SK-N-SH treated with all-trans-retinoic acid at 6 μM for 48 hours (cell line): ENCODE measurements at regions not wholly inside any gene's neighbourhood (a gene's known extent, or its start where the extent isn't known, plus 50 kb on each side); places are given as distances from the start of the nearest gene placed in this dataset.

Experiments used
- ATAC-seq: fragments of 200-7000 bp; cut with Tn5 transposase; 3 replicates; pipeline ENCODE4 v1.9.1; 2020; ENCODE audit warnings: mild to moderate bottlenecking, moderate library complexity
- ARNTL ChIP-seq: fragments of 450-650 bp; formaldehyde crosslinking; IDR thresholded peaks from 2 replicates; pipeline ENCODE4 v1.5.0; 2020; ENCODE audit warnings: low read depth, mild to moderate bottlenecking, moderate library complexity, borderline replicate concordance
- BACH2 ChIP-seq: fragments of 250-450 bp; sonication (Bioruptor Pico); IDR thresholded peaks from 2 replicates; pipeline ENCODE4 v1.9.0; 2021; ENCODE audit warnings: mild to moderate bottlenecking, borderline replicate concordance
- CSDC2 ChIP-seq: fragments of 250-450 bp; sonication (Bioruptor Pico); IDR thresholded peaks from 2 replicates; pipeline ENCODE4 v1.5.0; 2020; ENCODE audit warnings: mild to moderate bottlenecking, moderate library complexity
- ESRRG ChIP-seq: fragments of 250-450 bp; sonication (Bioruptor Pico); IDR thresholded peaks from 2 replicates; pipeline ENCODE4 v1.6.1; 2021; ENCODE audit warnings: mild to moderate bottlenecking
- GLIS3 ChIP-seq: fragments of 250-450 bp; sonication (Bioruptor Pico); IDR thresholded peaks from 2 replicates; pipeline ENCODE4 v1.5.0; 2020; ENCODE audit warnings: mild to moderate bottlenecking, moderate library complexity
- ISL1 ChIP-seq: fragments of 250-450 bp; sonication (Bioruptor Pico); IDR thresholded peaks from 2 replicates; pipeline ENCODE4 v2.1.2; 2022; ENCODE audit warnings: mild to moderate bottlenecking, moderate library complexity
- OSR1 ChIP-seq: fragments of 250-450 bp; sonication (Bioruptor Pico); IDR thresholded peaks from 2 replicates; pipeline ENCODE4 v1.8.0; 2022; ENCODE audit warnings: moderate library complexity, mild to moderate bottlenecking, inconsistent platforms
- PPARA ChIP-seq: fragments of 250-450 bp; sonication (Bioruptor Pico); IDR thresholded peaks from 2 replicates; pipeline ENCODE4 v1.5.0; 2020; ENCODE audit warnings: mild to moderate bottlenecking, borderline replicate concordance
- RARB ChIP-seq: fragments of 250-450 bp; sonication (Bioruptor Pico); IDR thresholded peaks from 2 replicates; pipeline ENCODE4 v1.8.0; 2021; ENCODE audit warnings: mild to moderate bottlenecking, moderate library complexity
- SNAI2 ChIP-seq: fragments of 250-450 bp; sonication (Bioruptor Pico); IDR thresholded peaks from 2 replicates; pipeline ENCODE4 v1.5.0; 2020; ENCODE audit warnings: mild to moderate bottlenecking, moderate library complexity
- TOX ChIP-seq: fragments of 250-450 bp; sonication (Bioruptor Pico); IDR thresholded peaks from 2 replicates; pipeline ENCODE4 v1.8.0; 2021; ENCODE audit warnings: mild to moderate bottlenecking, moderate library complexity, borderline replicate concordance
- ZC3H10 ChIP-seq: fragments of 250-450 bp; sonication (Bioruptor Pico); IDR thresholded peaks from 2 replicates; pipeline ENCODE4 v1.5.1; 2021; ENCODE audit warnings: mild to moderate bottlenecking, moderate library complexity
- ZFP3 ChIP-seq: fragments of 250-450 bp; sonication (Bioruptor Pico); IDR thresholded peaks from 2 replicates; pipeline ENCODE4 v1.5.0; 2020; ENCODE audit warnings: mild to moderate bottlenecking, moderate library complexity
- ZFP30 ChIP-seq: fragments of 450-650 bp; formaldehyde crosslinking; IDR thresholded peaks from 2 replicates; pipeline ENCODE4 v1.5.0; 2022; ENCODE audit warnings: mild to moderate bottlenecking, moderate library complexity
- ZNF565 ChIP-seq: fragments of 450-650 bp; formaldehyde crosslinking; conservative IDR thresholded peaks from 2 replicates; pipeline ENCODE4 v1.5.0; 2020; ENCODE audit warnings: low read depth, mild to moderate bottlenecking, moderate library complexity
- ZNF70 ChIP-seq: fragments of 450-650 bp; formaldehyde crosslinking; IDR thresholded peaks from 2 replicates; pipeline ENCODE4 v1.5.0; 2020; ENCODE audit warnings: mild to moderate bottlenecking, moderate library complexity
- ZNF8 ChIP-seq: fragments of 450-650 bp; formaldehyde crosslinking; IDR thresholded peaks from 2 replicates; pipeline ENCODE4 v1.5.0; 2020; ENCODE audit warnings: mild to moderate bottlenecking, moderate library complexity
- TF ChIP-seq, protein P1 (sequence below): fragments of 250-450 bp; sonication (Bioruptor Pico); IDR thresholded peaks from 2 replicates; pipeline ENCODE4 v1.5.1; 2020; ENCODE audit warnings: low read depth, mild to moderate bottlenecking, moderate library complexity
- TF ChIP-seq, protein P2 (sequence below): fragments of 250-450 bp; sonication (Bioruptor Pico); IDR thresholded peaks from 2 replicates; pipeline ENCODE4 v1.5.0; 2020; ENCODE audit warnings: mild to moderate bottlenecking, moderate library complexity
- TF ChIP-seq, protein P3 (sequence below): fragments of 250-450 bp; sonication (Bioruptor Pico); IDR thresholded peaks from 2 replicates; pipeline ENCODE4 v1.8.0; 2020; ENCODE audit warnings: mild to moderate bottlenecking, moderate library complexity, borderline replicate concordance
- TF ChIP-seq, protein P4 (sequence below): fragments of 250-450 bp; sonication (Bioruptor Pico); IDR thresholded peaks from 2 replicates; pipeline ENCODE4 v1.8.0; 2021; ENCODE audit warnings: low read depth, mild to moderate bottlenecking, moderate library complexity, borderline replicate concordance
- TF ChIP-seq, protein P5 (sequence below): fragments of 250-450 bp; sonication (Bioruptor Pico); IDR thresholded peaks from 2 replicates; pipeline ENCODE4 v1.5.1; 2021; ENCODE audit warnings: mild to moderate bottlenecking, moderate library complexity

DNA sequence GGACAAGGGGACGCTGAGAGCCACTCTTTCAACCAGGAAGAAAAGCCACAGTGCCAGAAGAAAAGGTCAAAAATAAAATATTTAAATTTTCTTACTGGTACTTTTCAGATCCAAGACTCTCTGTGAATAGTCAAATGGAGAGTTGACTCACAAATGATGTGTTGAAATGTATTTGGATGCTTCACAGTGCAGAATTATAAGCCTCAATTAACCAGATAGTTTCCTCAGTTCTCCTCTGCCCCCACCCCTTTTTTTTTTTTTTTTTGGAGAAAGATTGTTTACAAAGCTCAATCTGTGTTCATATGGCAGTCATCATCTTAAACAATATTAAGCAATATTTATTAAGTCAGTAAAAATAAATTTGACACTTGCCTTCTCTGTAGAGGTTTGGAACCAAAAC, 470.8 kb downstream of the FGF9 start:
- no peak for ATAC-seq
- TF ChIP-seq, protein P1, sequence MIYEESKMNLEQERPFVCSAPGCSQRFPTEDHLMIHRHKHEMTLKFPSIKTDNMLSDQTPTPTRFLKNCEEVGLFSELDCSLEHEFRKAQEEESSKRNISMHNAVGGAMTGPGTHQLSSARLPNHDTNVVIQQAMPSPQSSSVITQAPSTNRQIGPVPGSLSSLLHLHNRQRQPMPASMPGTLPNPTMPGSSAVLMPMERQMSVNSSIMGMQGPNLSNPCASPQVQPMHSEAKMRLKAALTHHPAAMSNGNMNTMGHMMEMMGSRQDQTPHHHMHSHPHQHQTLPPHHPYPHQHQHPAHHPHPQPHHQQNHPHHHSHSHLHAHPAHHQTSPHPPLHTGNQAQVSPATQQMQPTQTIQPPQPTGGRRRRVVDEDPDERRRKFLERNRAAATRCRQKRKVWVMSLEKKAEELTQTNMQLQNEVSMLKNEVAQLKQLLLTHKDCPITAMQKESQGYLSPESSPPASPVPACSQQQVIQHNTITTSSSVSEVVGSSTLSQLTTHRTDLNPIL, result no peak
- TF ChIP-seq BACH2 (CRISPR knock-in tag) (no peak), TOX (no peak), SNAI2 (no peak), ZFP3 (CRISPR knock-in tag) (no peak), PPARA (CRISPR knock-in tag) (no peak), ESRRG (CRISPR knock-in tag) (no peak), GLIS3 (CRISPR knock-in tag) (no peak), ISL1 (no peak), ZNF565 (CRISPR knock-in tag) (no peak), ZFP30 (CRISPR knock-in tag) (no peak), ZC3H10 (CRISPR knock-in tag) (no peak), ARNTL (no peak), CSDC2 (CRISPR knock-in tag) (no peak), ZNF70 (CRISPR knock-in tag) (no peak), RARB (CRISPR knock-in tag) (no peak)
- TF ChIP-seq, protein P2, sequence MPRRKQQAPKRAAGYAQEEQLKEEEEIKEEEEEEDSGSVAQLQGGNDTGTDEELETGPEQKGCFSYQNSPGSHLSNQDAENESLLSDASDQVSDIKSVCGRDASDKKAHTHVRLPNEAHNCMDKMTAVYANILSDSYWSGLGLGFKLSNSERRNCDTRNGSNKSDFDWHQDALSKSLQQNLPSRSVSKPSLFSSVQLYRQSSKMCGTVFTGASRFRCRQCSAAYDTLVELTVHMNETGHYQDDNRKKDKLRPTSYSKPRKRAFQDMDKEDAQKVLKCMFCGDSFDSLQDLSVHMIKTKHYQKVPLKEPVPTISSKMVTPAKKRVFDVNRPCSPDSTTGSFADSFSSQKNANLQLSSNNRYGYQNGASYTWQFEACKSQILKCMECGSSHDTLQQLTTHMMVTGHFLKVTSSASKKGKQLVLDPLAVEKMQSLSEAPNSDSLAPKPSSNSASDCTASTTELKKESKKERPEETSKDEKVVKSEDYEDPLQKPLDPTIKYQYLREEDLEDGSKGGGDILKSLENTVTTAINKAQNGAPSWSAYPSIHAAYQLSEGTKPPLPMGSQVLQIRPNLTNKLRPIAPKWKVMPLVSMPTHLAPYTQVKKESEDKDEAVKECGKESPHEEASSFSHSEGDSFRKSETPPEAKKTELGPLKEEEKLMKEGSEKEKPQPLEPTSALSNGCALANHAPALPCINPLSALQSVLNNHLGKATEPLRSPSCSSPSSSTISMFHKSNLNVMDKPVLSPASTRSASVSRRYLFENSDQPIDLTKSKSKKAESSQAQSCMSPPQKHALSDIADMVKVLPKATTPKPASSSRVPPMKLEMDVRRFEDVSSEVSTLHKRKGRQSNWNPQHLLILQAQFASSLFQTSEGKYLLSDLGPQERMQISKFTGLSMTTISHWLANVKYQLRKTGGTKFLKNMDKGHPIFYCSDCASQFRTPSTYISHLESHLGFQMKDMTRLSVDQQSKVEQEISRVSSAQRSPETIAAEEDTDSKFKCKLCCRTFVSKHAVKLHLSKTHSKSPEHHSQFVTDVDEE, result no peak
- TF ChIP-seq, protein P3, sequence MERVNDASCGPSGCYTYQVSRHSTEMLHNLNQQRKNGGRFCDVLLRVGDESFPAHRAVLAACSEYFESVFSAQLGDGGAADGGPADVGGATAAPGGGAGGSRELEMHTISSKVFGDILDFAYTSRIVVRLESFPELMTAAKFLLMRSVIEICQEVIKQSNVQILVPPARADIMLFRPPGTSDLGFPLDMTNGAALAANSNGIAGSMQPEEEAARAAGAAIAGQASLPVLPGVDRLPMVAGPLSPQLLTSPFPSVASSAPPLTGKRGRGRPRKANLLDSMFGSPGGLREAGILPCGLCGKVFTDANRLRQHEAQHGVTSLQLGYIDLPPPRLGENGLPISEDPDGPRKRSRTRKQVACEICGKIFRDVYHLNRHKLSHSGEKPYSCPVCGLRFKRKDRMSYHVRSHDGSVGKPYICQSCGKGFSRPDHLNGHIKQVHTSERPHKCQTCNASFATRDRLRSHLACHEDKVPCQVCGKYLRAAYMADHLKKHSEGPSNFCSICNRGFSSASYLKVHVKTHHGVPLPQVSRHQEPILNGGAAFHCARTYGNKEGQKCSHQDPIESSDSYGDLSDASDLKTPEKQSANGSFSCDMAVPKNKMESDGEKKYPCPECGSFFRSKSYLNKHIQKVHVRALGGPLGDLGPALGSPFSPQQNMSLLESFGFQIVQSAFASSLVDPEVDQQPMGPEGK (CRISPR knock-in tag), result no peak
- TF ChIP-seq, protein P4, sequence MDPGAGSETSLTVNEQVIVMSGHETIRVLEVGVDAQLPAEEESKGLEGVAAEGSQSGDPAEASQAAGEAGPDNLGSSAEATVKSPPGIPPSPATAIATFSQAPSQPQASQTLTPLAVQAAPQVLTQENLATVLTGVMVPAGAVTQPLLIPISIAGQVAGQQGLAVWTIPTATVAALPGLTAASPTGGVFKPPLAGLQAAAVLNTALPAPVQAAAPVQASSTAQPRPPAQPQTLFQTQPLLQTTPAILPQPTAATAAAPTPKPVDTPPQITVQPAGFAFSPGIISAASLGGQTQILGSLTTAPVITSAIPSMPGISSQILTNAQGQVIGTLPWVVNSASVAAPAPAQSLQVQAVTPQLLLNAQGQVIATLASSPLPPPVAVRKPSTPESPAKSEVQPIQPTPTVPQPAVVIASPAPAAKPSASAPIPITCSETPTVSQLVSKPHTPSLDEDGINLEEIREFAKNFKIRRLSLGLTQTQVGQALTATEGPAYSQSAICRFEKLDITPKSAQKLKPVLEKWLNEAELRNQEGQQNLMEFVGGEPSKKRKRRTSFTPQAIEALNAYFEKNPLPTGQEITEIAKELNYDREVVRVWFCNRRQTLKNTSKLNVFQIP (CRISPR knock-in tag), result no peak
- TF ChIP-seq, protein P5, sequence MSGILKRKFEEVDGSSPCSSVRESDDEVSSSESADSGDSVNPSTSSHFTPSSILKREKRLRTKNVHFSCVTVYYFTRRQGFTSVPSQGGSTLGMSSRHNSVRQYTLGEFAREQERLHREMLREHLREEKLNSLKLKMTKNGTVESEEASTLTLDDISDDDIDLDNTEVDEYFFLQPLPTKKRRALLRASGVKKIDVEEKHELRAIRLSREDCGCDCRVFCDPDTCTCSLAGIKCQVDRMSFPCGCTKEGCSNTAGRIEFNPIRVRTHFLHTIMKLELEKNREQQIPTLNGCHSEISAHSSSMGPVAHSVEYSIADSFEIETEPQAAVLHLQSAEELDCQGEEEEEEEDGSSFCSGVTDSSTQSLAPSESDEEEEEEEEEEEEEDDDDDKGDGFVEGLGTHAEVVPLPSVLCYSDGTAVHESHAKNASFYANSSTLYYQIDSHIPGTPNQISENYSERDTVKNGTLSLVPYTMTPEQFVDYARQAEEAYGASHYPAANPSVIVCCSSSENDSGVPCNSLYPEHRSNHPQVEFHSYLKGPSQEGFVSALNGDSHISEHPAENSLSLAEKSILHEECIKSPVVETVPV (CRISPR knock-in tag), result no peak

DNA sequence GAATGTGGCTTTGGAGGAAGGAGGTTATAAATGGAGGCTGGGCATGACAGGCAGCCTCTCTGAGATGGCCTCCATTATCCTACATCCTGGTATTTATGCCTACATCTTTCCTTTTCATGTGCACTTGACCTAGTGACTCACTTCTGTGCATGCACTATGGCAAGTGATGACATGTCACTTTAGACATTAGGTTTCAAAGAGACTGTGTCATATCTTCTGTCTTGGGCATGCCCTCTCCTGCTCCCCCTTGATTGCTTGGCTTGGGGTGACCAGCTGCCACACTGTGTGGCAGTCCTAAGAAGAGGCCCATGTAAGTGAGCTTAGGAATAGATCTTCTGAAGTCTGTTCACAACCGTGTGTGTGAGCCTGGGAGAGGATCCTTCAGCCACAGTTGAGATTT, 472.8 kb downstream of the FGF9 start:
- TF ChIP-seq ESRRG (CRISPR knock-in tag) (no peak), ARNTL (no peak), PPARA (CRISPR knock-in tag) (no peak), TOX (no peak), OSR1 (CRISPR knock-in tag) (no peak), SNAI2 (no peak), RARB (CRISPR knock-in tag) (no peak), ISL1 (no peak), ZNF8 (CRISPR knock-in tag) (no peak), BACH2 (CRISPR knock-in tag) (no peak), ZFP3 (CRISPR knock-in tag) (no peak), ZC3H10 (CRISPR knock-in tag) (no peak), ZNF565 (CRISPR knock-in tag) (no peak), CSDC2 (CRISPR knock-in tag) (no peak)
- TF ChIP-seq, protein P4 (CRISPR knock-in tag), result no peak
- TF ChIP-seq, protein P5 (CRISPR knock-in tag), result no peak
- TF ChIP-seq, protein P1, result no peak
- TF ChIP-seq, protein P2, result no peak
- ATAC-seq, result no peak
